ENCODE measurements at regions not wholly inside any gene's neighbourhood (a gene's known extent, or its start where the extent isn't known, plus 50 kb on each side); places are given as distances from the start of the nearest gene placed in this dataset.

GRCh38 chr7:119555788-119556187 is 717.2 kb upstream of the KCND2 start:
- Histone ChIP-seq H3K4me3 (ENCODE audit: low read depth in 1 of 2, low read length in 2 of 2) (no peak overlapping the region), H3K36me3 (ENCODE audit: insufficient read depth, low read length) (no peaks in the 10 kb centered on the region), H3K9ac (ENCODE audit: low read depth, low read length) (no peak overlapping the region), H3K79me2 (ENCODE audit: insufficient read depth, low read length) (no peaks in the 10 kb centered on the region), H3K9me3 (ENCODE audit: insufficient read depth, low read length, severe bottlenecking) (no peaks in the 10 kb centered on the region), H2AFZ (ENCODE audit: low read depth, low read length) (no peak overlapping the region), H4K20me1 (ENCODE audit: insufficient read depth, low read length) (no peaks in the 10 kb centered on the region), H3K4me1 (ENCODE audit: insufficient read depth, low read length) (no peaks in the 10 kb centered on the region), H3K27me3 (ENCODE audit: insufficient read depth, low read length, poor library complexity) (no peaks in the 10 kb centered on the region), H3K4me2 (ENCODE audit: insufficient read depth, low read length) (no peak overlapping the region), H3K27ac (ENCODE audit: low read length) (no peak overlapping the region)
- TF ChIP-seq EZH2 (IDR thresholded peaks at IDR 0.05; ENCODE audit: borderline replicate concordance, low read depth, low read length, severe bottlenecking): no peak
- no peak for ATAC-seq (ENCODE audit: insufficient read depth, low read depth)
- DNase-seq: no peak

- H2AFZ ChIP-seq (ENCODE audit: low read depth, low read length): no peak overlapping the region
- DNase-seq (no peak), ATAC-seq (ENCODE audit: insufficient read depth, low read depth) (no peak)
- H3K4me3 ChIP-seq (ENCODE audit: low read depth in 1 of 2, low read length in 2 of 2): no peak overlapping the region
- H3K9me3 ChIP-seq (ENCODE audit: insufficient read depth, low read length, severe bottlenecking): no peaks in the 10 kb centered on the region
- H3K4me1 ChIP-seq (ENCODE audit: insufficient read depth, low read length): no peaks in the 10 kb centered on the region
- no peaks in the 10 kb centered on the region for H3K79me2 ChIP-seq (ENCODE audit: insufficient read depth, low read length)
- no peak overlapping the region for H3K4me2 ChIP-seq (ENCODE audit: insufficient read depth, low read length)
- no peak overlapping the region for H3K9ac ChIP-seq (ENCODE audit: low read depth, low read length)
- TF ChIP-seq EZH2 (IDR thresholded peaks at IDR 0.05; ENCODE audit: borderline replicate concordance, low read depth, low read length, severe bottlenecking): no peak
- TF ChIP-seq CTCF (IDR thresholded peaks at IDR 0.05; ENCODE audit: borderline replicate concordance, extremely low read depth, low read length, poor library complexity, severe bottlenecking): no peak
- H3K27ac ChIP-seq (ENCODE audit: low read length): no peak overlapping the region
- no peaks in the 10 kb centered on the region for H4K20me1 ChIP-seq (ENCODE audit: insufficient read depth, low read length)
- no peaks in the 10 kb centered on the region for H3K27me3 ChIP-seq (ENCODE audit: insufficient read depth, low read length, poor library complexity)
- H3K36me3 ChIP-seq (ENCODE audit: insufficient read depth, low read length): no peaks in the 10 kb centered on the region
Observed at GRCh38 chr7:119556436-119556835, 716.5 kb upstream of the KCND2 start.

- TF ChIP-seq EZH2 (IDR thresholded peaks at IDR 0.05; ENCODE audit: borderline replicate concordance, low read depth, low read length, severe bottlenecking) (no peak), CTCF (IDR thresholded peaks at IDR 0.05; ENCODE audit: borderline replicate concordance, extremely low read depth, low read length, poor library complexity, severe bottlenecking) (no peak)
- ATAC-seq (ENCODE audit: insufficient read depth, low read depth): no peak
Observed at GRCh38 chr7:119561751-119562150, 711.2 kb upstream of the KCND2 start.

DNA sequence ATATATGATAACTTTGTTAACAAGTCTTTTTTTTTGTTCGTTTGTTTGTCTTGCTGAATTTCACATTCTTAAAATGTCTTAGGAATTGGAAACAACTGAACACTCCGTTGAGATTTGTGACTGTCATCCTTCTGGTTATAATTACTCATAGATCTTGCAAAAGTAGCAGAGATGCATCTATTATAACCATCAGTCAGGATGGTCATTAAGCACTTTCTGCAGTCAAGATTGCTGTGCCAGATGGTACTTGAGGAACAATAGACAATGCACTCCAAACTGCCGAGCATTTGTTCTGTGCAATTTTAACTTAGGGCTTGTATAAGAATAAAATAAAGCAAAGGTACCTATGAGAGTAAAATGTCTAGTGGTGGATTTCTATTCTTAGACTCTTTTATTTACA is 710.1 kb upstream of the KCND2 start:
- ATAC-seq (ENCODE audit: insufficient read depth, low read depth): no peak
- H3K27me3 ChIP-seq (ENCODE audit: insufficient read depth, low read length, poor library complexity): no peaks in the 10 kb centered on the region
- no peaks in the 10 kb centered on the region for H3K4me1 ChIP-seq (ENCODE audit: insufficient read depth, low read length)
- H3K79me2 ChIP-seq (ENCODE audit: insufficient read depth, low read length): no peaks in the 10 kb centered on the region
- no peaks in the 10 kb centered on the region for H4K20me1 ChIP-seq (ENCODE audit: insufficient read depth, low read length)
- no peak overlapping the region for H2AFZ ChIP-seq (ENCODE audit: low read depth, low read length)
- no peaks in the 10 kb centered on the region for H3K36me3 ChIP-seq (ENCODE audit: insufficient read depth, low read length)
- no peaks in the 10 kb centered on the region for H3K9me3 ChIP-seq (ENCODE audit: insufficient read depth, low read length, severe bottlenecking)
- no peak for DNase-seq
- no peak overlapping the region for H3K4me2 ChIP-seq (ENCODE audit: insufficient read depth, low read length)
- H3K27ac ChIP-seq (ENCODE audit: low read length): no peak overlapping the region
- no peak for TF ChIP-seq EZH2 (IDR thresholded peaks at IDR 0.05; ENCODE audit: borderline replicate concordance, low read depth, low read length, severe bottlenecking)
- no peak for TF ChIP-seq CTCF (IDR thresholded peaks at IDR 0.05; ENCODE audit: borderline replicate concordance, extremely low read depth, low read length, poor library complexity, severe bottlenecking)
- no peak overlapping the region for H3K4me3 ChIP-seq (ENCODE audit: low read depth in 1 of 2, low read length in 2 of 2)
- no peak overlapping the region for H3K9ac ChIP-seq (ENCODE audit: low read depth, low read length)

More at GRCh38 chr7:119561751-119562150, 711.2 kb upstream of the KCND2 start:
- Histone ChIP-seq H3K79me2 (ENCODE audit: insufficient read depth, low read length) (no peaks in the 10 kb centered on the region), H4K20me1 (ENCODE audit: insufficient read depth, low read length) (no peaks in the 10 kb centered on the region), H3K4me2 (ENCODE audit: insufficient read depth, low read length) (no peak overlapping the region), H3K36me3 (ENCODE audit: insufficient read depth, low read length) (no peaks in the 10 kb centered on the region), H3K4me1 (ENCODE audit: insufficient read depth, low read length) (no peaks in the 10 kb centered on the region), H3K27ac (ENCODE audit: low read length) (no peak overlapping the region), H3K9me3 (ENCODE audit: insufficient read depth, low read length, severe bottlenecking) (no peaks in the 10 kb centered on the region), H3K9ac (ENCODE audit: low read depth, low read length) (no peak overlapping the region), H2AFZ (ENCODE audit: low read depth, low read length) (no peak overlapping the region), H3K27me3 (ENCODE audit: insufficient read depth, low read length, poor library complexity) (no peaks in the 10 kb centered on the region), H3K4me3 (ENCODE audit: low read depth in 1 of 2, low read length in 2 of 2) (no peak overlapping the region)
- DNase-seq: no peak

Measured in DND-41 (cell line).